OCI-LY1 (cell line): ENCODE measurements at regions not wholly inside any gene's neighbourhood (a gene's known extent, or its start where the extent isn't known, plus 50 kb on each side); places are given as distances from the start of the nearest gene placed in this dataset.

Source experiments
- EZH2 ChIP-seq: fragments of 200-600 bp; sonication (generic), shearing (Covaris generic); IDR thresholded peaks from 2 replicates; pipeline ENCODE4 v1.8.0; 2017; ENCODE audit warnings: borderline replicate concordance, mixed run types, mild to moderate bottlenecking, antibody characterized with exemption, low read length, moderate library complexity, mixed read lengths
- TF ChIP-seq, protein P1 (sequence below): fragments of 200-600 bp; sonication (generic), shearing (Covaris generic); IDR thresholded peaks from 2 replicates; pipeline ENCODE4 v1.5.1; 2017; ENCODE audit warnings: mild to moderate bottlenecking, antibody characterized with exemption, low read length, moderate library complexity, mixed read lengths

DNA sequence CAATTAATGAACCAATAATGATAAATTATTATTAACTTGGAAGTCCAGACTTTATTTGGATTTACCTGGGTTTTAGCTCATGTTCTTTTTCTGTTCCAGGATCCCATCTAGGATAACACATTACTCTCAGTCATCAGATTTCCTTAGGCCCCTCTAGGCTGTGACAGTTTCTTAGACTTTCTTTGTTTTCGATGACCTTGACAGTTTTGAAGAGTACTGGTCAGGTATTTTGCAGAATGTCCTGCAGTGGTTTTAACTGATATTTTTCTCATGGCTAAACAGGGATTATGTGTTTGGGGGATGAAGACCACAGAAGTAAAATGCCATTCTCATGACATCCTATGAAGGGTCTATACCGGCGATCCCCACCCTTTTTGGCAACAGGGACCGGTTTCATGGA lies 144.0 kb downstream of the NAV1 start:
- TF ChIP-seq, protein P1, sequence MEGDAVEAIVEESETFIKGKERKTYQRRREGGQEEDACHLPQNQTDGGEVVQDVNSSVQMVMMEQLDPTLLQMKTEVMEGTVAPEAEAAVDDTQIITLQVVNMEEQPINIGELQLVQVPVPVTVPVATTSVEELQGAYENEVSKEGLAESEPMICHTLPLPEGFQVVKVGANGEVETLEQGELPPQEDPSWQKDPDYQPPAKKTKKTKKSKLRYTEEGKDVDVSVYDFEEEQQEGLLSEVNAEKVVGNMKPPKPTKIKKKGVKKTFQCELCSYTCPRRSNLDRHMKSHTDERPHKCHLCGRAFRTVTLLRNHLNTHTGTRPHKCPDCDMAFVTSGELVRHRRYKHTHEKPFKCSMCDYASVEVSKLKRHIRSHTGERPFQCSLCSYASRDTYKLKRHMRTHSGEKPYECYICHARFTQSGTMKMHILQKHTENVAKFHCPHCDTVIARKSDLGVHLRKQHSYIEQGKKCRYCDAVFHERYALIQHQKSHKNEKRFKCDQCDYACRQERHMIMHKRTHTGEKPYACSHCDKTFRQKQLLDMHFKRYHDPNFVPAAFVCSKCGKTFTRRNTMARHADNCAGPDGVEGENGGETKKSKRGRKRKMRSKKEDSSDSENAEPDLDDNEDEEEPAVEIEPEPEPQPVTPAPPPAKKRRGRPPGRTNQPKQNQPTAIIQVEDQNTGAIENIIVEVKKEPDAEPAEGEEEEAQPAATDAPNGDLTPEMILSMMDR, result no peak
- no peak for TF ChIP-seq EZH2
